ENCODE measurements at regions not wholly inside any gene's neighbourhood (a gene's known extent, or its start where the extent isn't known, plus 50 kb on each side); places are given as distances from the start of the nearest gene placed in this dataset.

- Histone ChIP-seq H3K79me2 (ENCODE audit: low read depth) (no peaks in the 10 kb centered on the region), H3K27me3 (no peaks in the 10 kb centered on the region), H3K4me1 (no peaks in the 10 kb centered on the region), H4K20me1 (ENCODE audit: low read depth) (no peaks in the 10 kb centered on the region), H3K9me3 (ENCODE audit: low read depth) (no peaks in the 10 kb centered on the region), H2AFZ (replicated peaks) (no peak overlapping the region), H3K4me3 (no peak overlapping the region), H3K36me3 (no peaks in the 10 kb centered on the region), H3F3A (ENCODE audit: low read depth) (no peaks in the 10 kb centered on the region), H3K4me2 (no peak overlapping the region), H3K9ac (no peak overlapping the region), H3K27ac (no peak overlapping the region)
- Mint-ChIP-seq H3K27ac (no peak overlapping the region), H3K9me3 (peaks cover 5% of the 10 kb centered on the region), H3K4me1 (no peaks in the 10 kb centered on the region), H3K36me3 (no peaks in the 10 kb centered on the region), H3K27me3 (ENCODE audit: insufficient read depth, low read depth) (peaks cover 2% of the 10 kb centered on the region), H3K4me3 (no peak overlapping the region)
- DNase-seq (ENCODE audit: low spot score) = no peak
- TF ChIP-seq EZH2 (IDR thresholded peaks at IDR 0.05) = no peak
- TF ChIP-seq EZH2phosphoT487 (IDR thresholded peaks at IDR 0.05) = no peak
- TF ChIP-seq CTCF (IDR thresholded peaks at IDR 0.05) = no peak
Observed at GRCh38 chr13:100734194-100734720, 59.7 kb upstream of the TMTC4 start.

- Histone ChIP-seq H3K27me3 (no peaks in the 10 kb centered on the region), H3K36me3 (no peaks in the 10 kb centered on the region), H3K79me2 (ENCODE audit: low read depth) (no peaks in the 10 kb centered on the region), H3K9me3 (ENCODE audit: low read depth) (no peaks in the 10 kb centered on the region), H3K4me3 (no peak overlapping the region), H3K4me2 (no peak overlapping the region), H2AFZ (replicated peaks) (no peak overlapping the region), H4K20me1 (ENCODE audit: low read depth) (no peaks in the 10 kb centered on the region), H3K27ac (no peak overlapping the region), H3K4me1 (no peaks in the 10 kb centered on the region), H3F3A (ENCODE audit: low read depth) (no peaks in the 10 kb centered on the region), H3K9ac (no peak overlapping the region)
- Mint-ChIP-seq H3K4me1 (no peaks in the 10 kb centered on the region), H3K27me3 (ENCODE audit: insufficient read depth, low read depth) (peaks cover 1% of the 10 kb centered on the region), H3K4me3 (no peak overlapping the region), H3K27ac (no peak overlapping the region), H3K9me3 (peaks cover 2% of the 10 kb centered on the region), H3K36me3 (no peaks in the 10 kb centered on the region)
- no peak for DNase-seq (ENCODE audit: low spot score)
- TF ChIP-seq EZH2 (IDR thresholded peaks at IDR 0.05) = no peak
- TF ChIP-seq CTCF (IDR thresholded peaks at IDR 0.05) = no peak
- TF ChIP-seq EZH2phosphoT487 (IDR thresholded peaks at IDR 0.05) = no peak
Observed at GRCh38 chr13:100733261-100733660, 58.7 kb upstream of the TMTC4 start.

GRCh38 chr13:100728201-100728600 lies 53.6 kb upstream of the TMTC4 start:
- Mint-ChIP-seq H3K27ac (no peak overlapping the region), H3K27me3 (ENCODE audit: insufficient read depth, low read depth) (peaks cover 3% of the 10 kb centered on the region), H3K36me3 (no peaks in the 10 kb centered on the region), H3K4me3 (no peak overlapping the region), H3K4me1 (no peaks in the 10 kb centered on the region), H3K9me3 (no peaks in the 10 kb centered on the region)
- Histone ChIP-seq H3F3A (ENCODE audit: low read depth) (no peaks in the 10 kb centered on the region), H3K79me2 (ENCODE audit: low read depth) (no peaks in the 10 kb centered on the region), H4K20me1 (ENCODE audit: low read depth) (no peaks in the 10 kb centered on the region), H3K27me3 (no peaks in the 10 kb centered on the region), H3K4me1 (no peaks in the 10 kb centered on the region), H3K27ac (no peak overlapping the region), H2AFZ (replicated peaks) (no peak overlapping the region), H3K4me3 (no peak overlapping the region), H3K9ac (no peak overlapping the region), H3K9me3 (ENCODE audit: low read depth) (no peaks in the 10 kb centered on the region), H3K4me2 (no peak overlapping the region), H3K36me3 (no peaks in the 10 kb centered on the region)
- TF ChIP-seq EZH2phosphoT487 (IDR thresholded peaks at IDR 0.05) (no peak), CTCF (IDR thresholded peaks at IDR 0.05) (no peak), EZH2 (IDR thresholded peaks at IDR 0.05) (no peak)
- DNase-seq (ENCODE audit: low spot score) = no peak
